Stimulated activated memory B cell treated with anti-CD40 and anti-IgM and Interleukin-4, amounts not matched to agents 10 μg/mL and 1 μg/mL and 100 μg/mL, for 72 hours (primary cell): ENCODE measurements at regions not wholly inside any gene's neighbourhood (a gene's known extent, or its start where the extent isn't known, plus 50 kb on each side); places are given as distances from the start of the nearest gene placed in this dataset.

ENCODE experiments used
- ATAC-seq: fragments of 150-1000 bp; cut with Tn5 transposase; 2 replicates; pipeline ENCODE4 v1.10.0; 2021
- H3K27ac Mint-ChIP-seq: one replicate; pipeline ENCODE4 v1.8.0; 2022; ENCODE audit warnings: mild to moderate bottlenecking, mixed read lengths
- H3K27me3 Mint-ChIP-seq: one replicate; pipeline ENCODE4 v1.8.0; 2022; ENCODE audit warnings: mixed read lengths
- H3K36me3 Mint-ChIP-seq: one replicate; pipeline ENCODE4 v1.8.0; 2022; ENCODE audit warnings: mixed read lengths
- H3K4me1 Mint-ChIP-seq: one replicate; pipeline ENCODE4 v1.8.0; 2022; ENCODE audit warnings: mixed read lengths
- H3K4me3 Mint-ChIP-seq: one replicate; pipeline ENCODE4 v1.8.0; 2022; ENCODE audit warnings: mild to moderate bottlenecking, moderate library complexity, mixed read lengths
- H3K9me3 Mint-ChIP-seq: one replicate; pipeline ENCODE4 v1.8.0; 2022; ENCODE audit warnings: mixed read lengths

- Mint-ChIP-seq H3K36me3 (no peaks in the 10 kb centered on the region), H3K27ac (no peak overlapping the region), H3K9me3 (peaks cover 7% of the 10 kb centered on the region), H3K27me3 (peaks cover 7% of the 10 kb centered on the region), H3K4me3 (no peak overlapping the region), H3K4me1 (no peaks in the 10 kb centered on the region)
- no peak for ATAC-seq
These were observed 50.4 kb upstream of the PPP2R2D start for GRCh38 chr10:131850383-131850870.
